ENCODE measurements at regions not wholly inside any gene's neighbourhood (a gene's known extent, or its start where the extent isn't known, plus 50 kb on each side); places are given as distances from the start of the nearest gene placed in this dataset.

DNA sequence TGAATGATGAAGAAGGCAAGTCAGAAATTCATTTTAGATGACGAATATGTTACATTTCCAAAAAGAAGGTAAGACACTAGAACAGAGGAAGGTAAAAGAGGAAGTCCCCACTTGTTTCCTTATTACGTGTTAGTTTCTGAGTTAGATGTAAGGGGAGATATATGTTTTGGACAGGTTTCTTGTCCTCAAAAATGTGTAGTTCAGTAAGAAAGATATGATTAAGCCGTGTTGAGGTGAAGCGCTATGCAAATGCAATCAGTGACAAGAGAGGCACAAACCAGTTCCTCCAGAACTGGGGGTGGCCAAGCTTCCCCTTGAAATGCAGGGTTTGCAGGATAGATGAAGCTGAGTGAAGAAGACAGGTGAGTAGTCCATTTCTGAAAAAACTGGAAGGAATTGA, 293.3 kb upstream of the RUNX1 start:
- H3K36me3 Mint-ChIP-seq (ENCODE audit: low read depth), result peaks cover 2% of the 10 kb centered on the region
- H3K4me1 Mint-ChIP-seq (ENCODE audit: low read depth), result peaks cover 31% of the 10 kb centered on the region

DNA sequence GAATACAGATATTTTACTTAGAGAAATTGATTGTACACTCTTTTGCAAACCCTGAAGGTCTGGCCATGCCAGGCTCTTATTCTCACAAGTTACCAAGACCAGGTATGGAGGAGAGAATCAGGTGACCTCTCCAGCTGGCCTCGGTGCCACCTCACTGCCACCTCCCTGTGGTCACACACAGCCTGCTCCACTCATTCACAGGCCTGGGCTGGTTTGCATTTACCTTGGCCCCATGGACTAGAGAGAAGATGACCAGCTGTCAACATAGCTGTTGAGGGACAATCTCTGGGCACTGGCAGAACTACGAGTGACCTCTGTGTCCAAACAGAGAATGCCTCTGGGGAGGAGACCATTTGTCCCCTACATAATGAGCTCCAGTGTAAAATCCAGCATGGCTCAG, 291.2 kb upstream of the RUNX1 start:
- no peak for DNase-seq (ENCODE audit: low spot score)
- no peak overlapping the region for H3K4me3 Mint-ChIP-seq
- H3K36me3 Mint-ChIP-seq (ENCODE audit: low read depth), result peaks cover 2% of the 10 kb centered on the region
- no peaks in the 10 kb centered on the region for H3K27me3 Mint-ChIP-seq (ENCODE audit: low read depth)
- no peak overlapping the region for H3K27ac Mint-ChIP-seq
- H3K9me3 Mint-ChIP-seq, result peaks cover 13% of the 10 kb centered on the region
- H3K4me1 Mint-ChIP-seq (ENCODE audit: low read depth), result peaks cover 28% of the 10 kb centered on the region

More for the DNA sequence above, 293.3 kb upstream of the RUNX1 start:
- Mint-ChIP-seq H3K27ac (peak overlapping the region; percentile 85), H3K4me3 (peak overlapping the region; percentile 67), H3K27me3 (ENCODE audit: low read depth) (no peaks in the 10 kb centered on the region), H3K9me3 (peaks cover 13% of the 10 kb centered on the region)
- no peak for DNase-seq (ENCODE audit: low spot score)

DNA sequence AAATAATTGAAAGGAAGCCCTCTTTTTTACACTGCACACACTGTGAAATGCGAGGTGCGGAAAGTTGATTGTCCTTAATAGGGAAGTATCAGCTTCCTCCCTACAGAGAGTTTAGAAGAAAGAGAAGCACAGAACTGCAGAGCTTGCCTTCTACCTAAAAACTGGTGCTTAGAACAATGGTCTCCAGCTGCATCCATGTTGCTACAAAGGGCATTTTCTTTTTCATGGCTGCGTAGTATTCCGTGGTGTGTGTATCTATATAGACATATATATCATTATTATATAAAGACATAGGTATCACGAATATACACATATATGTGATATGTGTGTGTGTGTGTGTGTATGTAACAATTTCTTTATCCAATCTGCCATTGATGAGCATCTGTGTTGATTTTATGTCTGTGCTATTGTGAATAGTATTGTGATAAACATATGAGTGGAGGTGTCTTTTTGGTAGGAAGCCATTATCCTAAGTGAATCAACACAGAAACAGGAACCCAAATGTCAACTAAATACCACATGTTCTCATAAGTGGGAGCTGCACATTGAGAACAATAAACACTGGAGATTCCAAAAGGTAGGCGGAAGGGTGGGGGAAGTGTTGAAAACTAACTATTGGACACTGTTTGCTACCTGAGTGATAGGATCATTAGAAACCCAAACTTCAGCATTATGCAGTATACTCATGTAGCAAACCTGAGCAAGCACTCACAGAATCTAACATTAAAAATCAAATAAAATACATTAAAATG, 290.0 kb upstream of the RUNX1 start:
- DNase-seq (ENCODE audit: low spot score), result no peak
- H3K4me1 Mint-ChIP-seq (ENCODE audit: low read depth), result peaks cover 35% of the 10 kb centered on the region
- H3K9me3 Mint-ChIP-seq, result peaks cover 13% of the 10 kb centered on the region
- H3K36me3 Mint-ChIP-seq (ENCODE audit: low read depth), result peaks cover 2% of the 10 kb centered on the region
- H3K4me3 Mint-ChIP-seq, result no peak overlapping the region
- no peak overlapping the region for H3K27ac Mint-ChIP-seq
- H3K27me3 Mint-ChIP-seq (ENCODE audit: low read depth), result no peaks in the 10 kb centered on the region

DNA sequence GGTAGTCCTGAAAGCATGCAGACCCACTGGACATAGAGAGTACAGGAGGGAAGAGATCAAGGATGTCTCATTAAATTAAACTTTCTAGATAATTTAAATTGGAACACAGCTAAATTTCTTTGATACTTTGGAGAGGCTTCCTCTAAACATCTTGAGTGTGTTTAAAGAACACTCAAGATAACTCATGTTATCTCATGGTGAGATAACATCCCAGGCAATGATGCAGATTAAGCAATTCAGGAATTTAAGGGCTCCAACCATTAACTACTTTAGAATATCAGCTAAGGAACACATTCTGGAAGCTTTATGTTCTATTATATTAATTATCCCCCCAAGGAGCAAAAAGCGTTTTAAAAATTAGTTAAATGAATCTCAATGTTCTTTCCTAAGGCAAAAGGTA, 289.2 kb upstream of the RUNX1 start:
- peaks cover 2% of the 10 kb centered on the region for H3K36me3 Mint-ChIP-seq (ENCODE audit: low read depth)
- no peak overlapping the region for H3K4me3 Mint-ChIP-seq
- H3K27ac Mint-ChIP-seq, result no peak overlapping the region
- H3K9me3 Mint-ChIP-seq, result peaks cover 13% of the 10 kb centered on the region
- H3K27me3 Mint-ChIP-seq (ENCODE audit: low read depth), result no peaks in the 10 kb centered on the region
- peaks cover 35% of the 10 kb centered on the region for H3K4me1 Mint-ChIP-seq (ENCODE audit: low read depth)
- no peak for DNase-seq (ENCODE audit: low spot score)

DNA sequence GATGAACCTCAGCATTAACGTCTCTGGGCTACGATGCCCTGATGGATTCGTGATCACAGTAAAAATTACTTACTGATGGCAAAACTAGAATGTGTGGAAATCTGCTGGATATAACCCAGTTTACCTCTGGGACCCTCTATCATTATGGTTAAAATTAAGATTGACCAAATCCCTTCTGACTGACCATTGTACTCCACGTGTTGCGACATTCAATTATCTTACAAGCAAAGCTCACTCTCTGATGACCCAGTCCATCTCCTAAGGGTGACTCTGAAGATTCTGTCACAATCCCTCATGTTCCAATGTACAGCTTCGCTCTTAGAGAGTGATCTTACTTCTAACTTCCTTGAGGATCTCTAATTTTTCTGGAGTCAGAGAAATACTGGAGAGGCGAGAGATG, 288.5 kb upstream of the RUNX1 start:
- H3K27ac Mint-ChIP-seq, result no peak overlapping the region
- H3K9me3 Mint-ChIP-seq, result peaks cover 13% of the 10 kb centered on the region
- H3K36me3 Mint-ChIP-seq (ENCODE audit: low read depth), result peaks cover 2% of the 10 kb centered on the region
- no peak overlapping the region for H3K4me3 Mint-ChIP-seq
- peaks cover 35% of the 10 kb centered on the region for H3K4me1 Mint-ChIP-seq (ENCODE audit: low read depth)
- no peak for DNase-seq (ENCODE audit: low spot score)
- no peaks in the 10 kb centered on the region for H3K27me3 Mint-ChIP-seq (ENCODE audit: low read depth)

DNA sequence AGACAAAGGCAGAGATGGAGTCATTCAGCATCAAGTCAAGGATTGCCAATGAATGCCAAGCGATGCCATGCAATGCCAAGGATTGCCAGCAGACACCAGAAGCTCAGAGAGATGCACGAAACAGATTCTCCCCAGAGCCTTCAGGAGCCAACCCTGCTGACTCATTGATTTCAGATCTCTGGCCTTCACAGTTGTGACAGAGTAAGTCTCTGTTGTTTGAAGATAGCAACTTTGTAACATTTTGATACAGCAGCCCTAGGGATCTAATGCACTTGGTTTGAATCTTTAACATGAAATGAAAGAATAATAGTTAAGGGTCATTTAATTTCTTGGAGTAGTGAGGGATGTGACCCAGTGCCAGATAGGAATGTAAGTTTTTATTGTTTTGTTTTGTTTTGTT, 287.4 kb upstream of the RUNX1 start:
- no peak for DNase-seq (ENCODE audit: low spot score)
- Mint-ChIP-seq H3K36me3 (ENCODE audit: low read depth) (peaks cover 2% of the 10 kb centered on the region), H3K4me1 (ENCODE audit: low read depth) (peaks cover 33% of the 10 kb centered on the region), H3K9me3 (peaks cover 13% of the 10 kb centered on the region), H3K27me3 (ENCODE audit: low read depth) (no peaks in the 10 kb centered on the region), H3K27ac (no peak overlapping the region), H3K4me3 (no peak overlapping the region)

DNA sequence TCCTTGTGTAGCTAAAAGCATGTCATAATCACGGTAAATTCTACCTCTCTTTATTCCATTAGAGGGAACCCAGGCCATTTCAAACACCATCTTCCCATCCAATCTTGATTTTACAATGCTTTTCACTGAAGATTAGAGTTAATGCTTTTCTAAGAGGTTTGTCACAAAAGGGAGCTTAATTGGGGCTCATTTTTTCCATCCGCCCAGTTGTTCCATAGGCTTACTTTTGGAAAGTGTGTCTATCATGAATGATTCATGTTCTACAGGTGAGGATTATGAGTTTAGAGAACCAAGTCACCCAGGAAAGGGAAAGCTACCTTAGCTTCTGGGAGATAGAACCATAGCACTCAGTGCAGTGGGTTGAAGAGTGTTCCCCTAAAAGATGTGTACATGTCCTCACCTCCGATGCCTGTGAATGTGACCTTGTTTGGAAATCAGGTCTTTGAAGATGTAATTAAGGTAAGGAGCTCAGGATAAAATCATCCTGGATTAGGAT, 286.9 kb upstream of the RUNX1 start:
- Mint-ChIP-seq H3K9me3 (peaks cover 13% of the 10 kb centered on the region), H3K4me1 (ENCODE audit: low read depth) (peaks cover 31% of the 10 kb centered on the region), H3K36me3 (ENCODE audit: low read depth) (peaks cover 2% of the 10 kb centered on the region), H3K27me3 (ENCODE audit: low read depth) (no peaks in the 10 kb centered on the region), H3K4me3 (no peak overlapping the region), H3K27ac (no peak overlapping the region)
- no peak for DNase-seq (ENCODE audit: low spot score)

DNA sequence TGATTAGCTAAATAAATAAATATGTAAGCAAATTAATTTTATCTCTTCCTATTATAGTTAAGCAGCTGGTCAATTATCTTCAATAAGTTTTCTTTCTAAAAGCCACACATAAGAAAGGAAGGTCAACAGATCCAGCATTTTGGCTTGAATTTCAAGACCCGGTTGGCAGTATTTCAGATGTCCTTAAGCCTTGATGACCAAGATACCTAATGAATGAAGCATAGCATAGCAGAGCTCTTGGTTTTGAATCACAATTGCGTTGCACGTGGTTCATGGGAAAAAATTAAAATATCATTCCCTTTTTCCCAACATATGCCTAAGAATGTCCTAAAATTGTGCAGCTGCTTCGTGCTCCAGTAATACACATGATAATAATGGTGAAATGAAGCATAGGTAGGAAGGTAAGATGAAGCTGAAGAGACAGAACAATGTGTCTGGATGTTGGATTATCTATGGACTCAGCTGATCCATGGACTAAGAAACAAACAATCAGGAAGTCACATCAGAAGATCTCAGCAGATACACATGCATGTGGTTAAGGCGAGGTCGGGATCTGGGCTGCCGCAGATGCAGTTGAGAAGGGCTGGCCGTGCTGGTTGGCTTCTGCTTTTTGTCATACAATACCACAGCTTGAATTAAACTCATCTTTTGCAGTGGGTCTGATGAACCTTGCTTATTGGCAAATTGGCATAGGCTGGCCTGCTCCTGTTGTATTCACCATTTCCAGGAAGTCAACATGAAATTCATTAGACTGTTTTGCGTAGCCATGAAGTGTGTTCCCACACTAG, 284.9 kb upstream of the RUNX1 start:
- Mint-ChIP-seq H3K36me3 (ENCODE audit: low read depth) (no peaks in the 10 kb centered on the region), H3K27me3 (ENCODE audit: low read depth) (no peaks in the 10 kb centered on the region), H3K4me3 (no peak overlapping the region), H3K27ac (no peak overlapping the region), H3K4me1 (ENCODE audit: low read depth) (peaks cover 29% of the 10 kb centered on the region), H3K9me3 (peaks cover 10% of the 10 kb centered on the region)
- DNase-seq (ENCODE audit: low spot score), result no peak

DNA sequence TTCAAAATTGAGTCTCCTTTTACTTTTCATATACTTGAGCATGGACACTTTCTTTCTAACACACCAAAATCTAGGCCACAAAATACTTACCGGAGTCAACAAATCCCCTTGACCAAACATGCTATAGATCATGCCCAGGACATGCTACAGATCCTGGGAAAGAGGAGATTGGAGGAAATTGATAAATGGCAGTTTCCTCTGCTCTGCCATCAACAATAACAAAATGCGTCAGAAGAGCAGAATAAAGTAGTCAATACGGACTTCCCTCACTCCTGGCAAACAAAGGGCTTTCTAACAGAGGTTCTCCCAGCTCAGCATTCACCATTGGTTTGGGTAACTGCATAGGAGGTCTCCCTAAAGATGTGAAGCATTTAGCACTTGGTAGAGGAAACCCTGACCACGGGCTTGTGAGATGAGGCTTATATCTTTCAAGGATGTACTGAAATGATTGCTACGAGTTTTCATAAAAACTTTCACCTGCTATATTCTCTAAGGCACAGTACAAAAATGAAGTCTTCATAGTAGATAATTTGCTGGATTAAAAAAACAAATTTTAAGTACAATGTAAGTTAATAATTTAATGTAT, 283.8 kb upstream of the RUNX1 start:
- H3K36me3 Mint-ChIP-seq (ENCODE audit: low read depth), result peaks cover 1% of the 10 kb centered on the region
- peaks cover 4% of the 10 kb centered on the region for H3K9me3 Mint-ChIP-seq
- H3K27me3 Mint-ChIP-seq (ENCODE audit: low read depth), result no peaks in the 10 kb centered on the region
- no peak for DNase-seq (ENCODE audit: low spot score)
- peaks cover 29% of the 10 kb centered on the region for H3K4me1 Mint-ChIP-seq (ENCODE audit: low read depth)
- no peak overlapping the region for H3K4me3 Mint-ChIP-seq
- H3K27ac Mint-ChIP-seq, result no peak overlapping the region

DNA sequence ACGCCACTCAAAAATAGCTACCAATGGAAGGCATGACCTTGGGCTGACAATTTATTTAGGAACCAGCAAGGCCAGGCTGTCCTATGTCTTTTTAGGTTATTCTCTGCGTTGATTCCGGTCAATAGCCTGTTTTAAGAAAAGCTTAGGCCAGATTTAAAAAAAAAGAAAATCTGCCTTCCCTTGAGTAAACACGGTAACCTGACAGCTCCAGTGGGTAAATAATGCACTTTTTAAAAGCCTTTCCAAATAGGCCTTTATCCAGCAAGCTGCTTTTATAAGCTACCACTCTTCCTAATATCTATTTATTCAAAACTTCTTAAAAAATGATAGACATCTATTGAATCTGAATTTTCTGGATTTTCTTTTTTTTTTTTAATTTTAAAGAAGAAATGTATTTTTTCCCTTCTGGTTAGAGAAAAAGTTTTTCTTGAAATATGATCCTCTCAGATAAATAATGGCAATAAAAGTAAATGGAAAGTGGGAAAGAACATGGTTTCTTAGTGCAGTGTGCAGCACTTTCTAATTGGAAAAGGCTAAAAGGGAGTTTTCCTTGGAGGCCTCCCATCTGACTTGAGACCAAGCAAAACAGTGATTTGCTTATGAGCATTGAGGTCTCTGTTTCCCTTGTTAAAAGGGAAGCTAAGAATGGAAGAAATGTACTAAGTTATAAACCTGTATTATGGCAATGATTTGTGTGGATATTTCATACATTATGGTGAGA, 281.0 kb upstream of the RUNX1 start:
- H3K4me1 Mint-ChIP-seq (ENCODE audit: low read depth), result peaks cover 35% of the 10 kb centered on the region
- H3K4me3 Mint-ChIP-seq, result no peak overlapping the region
- H3K27me3 Mint-ChIP-seq (ENCODE audit: low read depth), result no peaks in the 10 kb centered on the region
- no peak overlapping the region for H3K27ac Mint-ChIP-seq
- no peaks in the 10 kb centered on the region for H3K9me3 Mint-ChIP-seq
- H3K36me3 Mint-ChIP-seq (ENCODE audit: low read depth), result peaks cover 1% of the 10 kb centered on the region
- no peak for DNase-seq (ENCODE audit: low spot score)

DNA sequence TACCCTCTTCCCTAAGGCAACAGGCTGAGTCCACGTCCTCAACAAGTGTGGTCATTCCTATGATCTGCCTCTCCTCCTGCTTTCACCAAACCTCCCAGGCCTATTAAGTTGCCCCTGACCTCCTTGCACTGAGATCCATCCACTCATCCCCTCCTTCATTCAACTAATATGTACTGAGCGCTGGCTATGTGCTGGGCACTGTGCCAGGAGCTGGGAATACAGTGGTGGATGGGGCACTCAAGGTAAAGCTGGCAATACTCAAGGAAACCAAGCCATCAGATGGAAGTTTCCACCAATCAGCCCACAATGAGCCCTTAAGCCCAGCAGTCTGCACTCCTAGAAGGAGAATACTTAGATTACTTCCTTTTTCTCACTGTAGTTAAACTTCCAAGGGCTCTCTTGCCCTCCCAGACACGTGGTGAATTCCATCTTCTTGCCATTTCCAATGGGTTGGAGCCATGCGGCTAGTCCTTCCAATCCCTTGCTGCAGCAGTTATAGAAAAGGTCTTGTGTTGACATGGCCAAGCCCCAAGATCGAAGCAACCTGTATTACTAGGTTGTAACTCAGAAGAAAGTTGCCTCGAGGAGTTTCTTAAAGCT, 279.9 kb upstream of the RUNX1 start:
- Mint-ChIP-seq H3K4me1 (ENCODE audit: low read depth) (peaks cover 31% of the 10 kb centered on the region), H3K27me3 (ENCODE audit: low read depth) (no peaks in the 10 kb centered on the region), H3K27ac (no peak overlapping the region), H3K4me3 (no peak overlapping the region), H3K9me3 (no peaks in the 10 kb centered on the region), H3K36me3 (ENCODE audit: low read depth) (peaks cover 1% of the 10 kb centered on the region)
- DNase-seq (ENCODE audit: low spot score), result no peak

DNA sequence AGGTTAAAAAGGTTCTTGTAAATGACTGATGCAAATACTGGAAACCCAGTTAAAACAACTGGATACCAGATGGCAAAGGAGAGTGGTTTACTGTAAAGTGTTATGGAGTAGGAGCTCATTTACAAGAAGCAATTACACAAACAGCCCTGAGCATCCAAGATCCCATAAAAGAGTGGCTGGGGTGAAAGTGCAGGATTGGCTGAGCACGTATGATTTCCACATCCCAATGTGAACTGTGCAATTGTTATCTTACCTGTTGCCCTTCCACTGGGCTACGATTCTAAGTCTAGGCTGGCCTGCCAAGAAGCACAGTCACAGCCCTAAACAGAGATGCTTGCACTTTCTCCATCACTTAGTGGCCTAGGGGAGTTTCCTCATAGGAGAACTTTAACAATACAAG, 277.6 kb upstream of the RUNX1 start:
- Mint-ChIP-seq H3K4me3 (no peak overlapping the region), H3K27ac (no peak overlapping the region), H3K9me3 (no peaks in the 10 kb centered on the region), H3K36me3 (ENCODE audit: low read depth) (peaks cover 1% of the 10 kb centered on the region), H3K4me1 (ENCODE audit: low read depth) (peaks cover 18% of the 10 kb centered on the region), H3K27me3 (ENCODE audit: low read depth) (no peaks in the 10 kb centered on the region)
- no peak for DNase-seq (ENCODE audit: low spot score)

DNA sequence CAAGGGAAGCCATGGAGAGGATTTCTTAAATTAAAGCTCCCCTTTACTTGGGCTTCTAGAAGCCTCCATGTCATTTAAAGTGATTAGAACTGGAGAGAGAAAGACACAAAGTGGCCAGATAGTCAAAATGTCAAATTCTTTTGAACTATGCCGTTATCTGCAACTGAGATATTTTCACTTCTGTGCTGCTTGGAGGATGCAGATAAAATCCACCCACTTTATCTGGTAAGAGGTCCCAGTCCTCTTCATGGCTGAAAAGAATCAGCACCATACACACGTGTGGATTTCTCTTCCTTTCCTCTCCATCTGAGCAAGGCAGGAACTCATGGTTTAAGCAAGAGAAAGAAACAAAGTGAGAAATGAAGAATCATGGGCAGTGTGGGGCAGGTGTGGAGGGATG, 276.9 kb upstream of the RUNX1 start:
- Mint-ChIP-seq H3K27ac (no peak overlapping the region), H3K4me1 (ENCODE audit: low read depth) (peaks cover 18% of the 10 kb centered on the region), H3K9me3 (no peaks in the 10 kb centered on the region), H3K4me3 (no peak overlapping the region), H3K36me3 (ENCODE audit: low read depth) (peaks cover 1% of the 10 kb centered on the region), H3K27me3 (ENCODE audit: low read depth) (no peaks in the 10 kb centered on the region)
- DNase-seq (ENCODE audit: low spot score), result no peak

Measured in T-helper 2 cell treated with Interferon-gamma antibody and Interleukin-4, amounts not matched to agents 5 μg/mL and 100 μg/mL, for 36 hours (primary cell).